WTC11 (cell line): ENCODE measurements at regions not wholly inside any gene's neighbourhood (a gene's known extent, or its start where the extent isn't known, plus 50 kb on each side); places are given as distances from the start of the nearest gene placed in this dataset.

Experiments
- ATAC-seq: fragments of 200-7000 bp; cut with Tn5 transposase; 2 replicates; pipeline ENCODE4 v1.10.0; 2021; ENCODE audit warnings: mild to moderate bottlenecking, moderate library complexity
- CTCF ChIA-PET: fragments of 300-600 bp; sonication (Branson Sonifier 250); formaldehyde crosslinking; loops from one replicate; lab custom pipeline; 2021; ENCODE audit warnings: antibody characterized with exemption; lab: Charles Lee
- POLR2A ChIA-PET: fragments of 350-600 bp; sonication (Branson Sonifier 250); formaldehyde crosslinking; loops from one replicate; lab custom pipeline; 2021; ENCODE audit warnings: antibody characterized with exemption; lab: Charles Lee
- DNase-seq: peaks from one replicate; pipeline ENCODE4 v3.0.0; 2021; ENCODE audit warnings: low spot score
- H3K27ac Mint-ChIP-seq: 2 replicates; pipeline ENCODE4 v1.8.0; 2021; ENCODE audit warnings: mixed read lengths
- H3K27me3 Mint-ChIP-seq: 2 replicates; pipeline ENCODE4 v1.8.0; 2021; ENCODE audit warnings: low read depth, mild to moderate bottlenecking, moderate library complexity, mixed read lengths
- H3K36me3 Mint-ChIP-seq: 2 replicates; pipeline ENCODE4 v1.8.0; 2021; ENCODE audit warnings: mixed read lengths
- H3K4me1 Mint-ChIP-seq: 2 replicates; pipeline ENCODE4 v1.8.0; 2022; ENCODE audit warnings: mixed read lengths
- H3K4me3 Mint-ChIP-seq: 2 replicates; pipeline ENCODE4 v1.8.0; 2021; ENCODE audit warnings: mild to moderate bottlenecking, moderate library complexity, mixed read lengths
- H3K9me3 Mint-ChIP-seq: 2 replicates; pipeline ENCODE4 v1.8.0; 2021; ENCODE audit warnings: mixed read lengths
- CREM ChIP-seq: sonication (generic); formaldehyde crosslinking; IDR thresholded peaks from 2 replicates; pipeline ENCODE4 v1.8.1; 2022; ENCODE audit warnings: mild to moderate bottlenecking, missing genetic modification reagents, moderate library complexity
- ELF4 ChIP-seq: sonication (generic); formaldehyde crosslinking; IDR thresholded peaks from 2 replicates; pipeline ENCODE4 v1.8.1; 2022; ENCODE audit warnings: low read depth, mild to moderate bottlenecking, moderate library complexity, missing genetic modification reagents
- FOXK1 ChIP-seq: sonication (generic); formaldehyde crosslinking; IDR thresholded peaks from 2 replicates; pipeline ENCODE4 v1.8.0; 2022; ENCODE audit warnings: mild to moderate bottlenecking, moderate library complexity, missing genetic modification reagents
- HMGA2 ChIP-seq: fragments of 250-450 bp; sonication (Bioruptor Pico); IDR thresholded peaks from 2 replicates; pipeline ENCODE4 v1.4.0; 2021; ENCODE audit warnings: mild to moderate bottlenecking, moderate library complexity
- IRF2 ChIP-seq: sonication (generic); formaldehyde crosslinking; IDR thresholded peaks from 2 replicates; pipeline ENCODE4 v1.8.0; 2022; ENCODE audit warnings: low read depth, missing genetic modification reagents, borderline replicate concordance
- JUN ChIP-seq: sonication (generic); formaldehyde crosslinking; IDR thresholded peaks from 2 replicates; pipeline ENCODE4 v1.8.0; 2023; ENCODE audit warnings: mild to moderate bottlenecking, missing genetic modification reagents
- NFATC4 ChIP-seq: fragments of 250-450 bp; sonication (Bioruptor Pico); IDR thresholded peaks from 2 replicates; pipeline ENCODE4 v1.9.0; 2021; ENCODE audit warnings: mild to moderate bottlenecking
- OVOL2 ChIP-seq: fragments of 250-450 bp; sonication (Bioruptor Pico); IDR thresholded peaks from 2 replicates; pipeline ENCODE4 v1.9.0; 2021; ENCODE audit warnings: mild to moderate bottlenecking, borderline replicate concordance
- SMAD4 ChIP-seq: sonication (generic); formaldehyde crosslinking; IDR thresholded peaks from 2 replicates; pipeline ENCODE4 v1.8.0; 2022; ENCODE audit warnings: mild to moderate bottlenecking, missing genetic modification reagents
- ZBTB21 ChIP-seq: sonication (generic); formaldehyde crosslinking; IDR thresholded peaks from 2 replicates; pipeline ENCODE4 v1.8.1; 2023; ENCODE audit warnings: mild to moderate bottlenecking, missing genetic modification reagents, borderline replicate concordance
- ZNF138 ChIP-seq: sonication (generic); formaldehyde crosslinking; conservative IDR thresholded peaks from 2 replicates; pipeline ENCODE4 v1.8.1; 2022; ENCODE audit warnings: mild to moderate bottlenecking, moderate library complexity, missing genetic modification reagents
- ZNF317 ChIP-seq: sonication (generic); formaldehyde crosslinking; IDR thresholded peaks from 2 replicates; pipeline ENCODE4 v1.8.1; 2023; ENCODE audit warnings: low read depth, mild to moderate bottlenecking, moderate library complexity, missing genetic modification reagents, borderline replicate concordance
- ZNF423 ChIP-seq: fragments of 250-450 bp; sonication (Bioruptor Pico); IDR thresholded peaks from 2 replicates; pipeline ENCODE4 v2.1.2; 2022; ENCODE audit warnings: mild to moderate bottlenecking, moderate library complexity
- ZNF671 ChIP-seq: fragments of 250-450 bp; sonication (Bioruptor Pico); IDR thresholded peaks from 2 replicates; pipeline ENCODE4 v1.8.0; 2021; ENCODE audit warnings: mild to moderate bottlenecking
- TF ChIP-seq, protein P1 (sequence below): sonication (generic); formaldehyde crosslinking; IDR thresholded peaks from 2 replicates; pipeline ENCODE4 v1.8.0; 2022; ENCODE audit warnings: missing genetic modification reagents
- TF ChIP-seq, protein P2 (sequence below): fragments of 200-600 bp; IDR thresholded peaks from 2 replicates; pipeline ENCODE4 v1.8.0; 2022; ENCODE audit warnings: antibody characterized with exemption
- TF ChIP-seq, protein P3 (sequence below): fragments of 250-450 bp; sonication (Bioruptor Pico); IDR thresholded peaks from 2 replicates; pipeline ENCODE4 v1.9.0; 2021; ENCODE audit warnings: mild to moderate bottlenecking
- TF ChIP-seq, protein P4 (sequence below): fragments of 250-450 bp; sonication (Bioruptor Pico); IDR thresholded peaks from 2 replicates; pipeline ENCODE4 v1.9.0; 2021; ENCODE audit warnings: mild to moderate bottlenecking, borderline replicate concordance

DNA sequence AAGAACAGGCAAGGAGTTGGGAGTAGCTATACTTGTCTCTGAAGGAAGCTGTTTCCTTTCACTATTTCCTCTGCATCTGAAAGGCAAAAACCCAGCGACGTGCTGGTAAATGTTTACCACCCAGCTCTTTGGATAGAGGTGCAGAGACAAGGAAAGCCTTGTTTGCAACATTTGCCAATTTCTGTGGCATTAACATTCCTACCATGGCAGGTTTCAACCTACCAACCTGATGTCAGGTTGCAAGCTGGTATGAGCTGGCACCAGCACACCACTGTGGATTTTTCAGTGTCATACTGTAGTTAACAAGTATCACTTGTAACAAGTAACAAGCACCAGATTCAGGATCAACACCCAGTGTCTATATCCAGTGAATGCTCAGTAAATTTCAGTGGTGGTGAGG is 294.8 kb upstream of the TMPO start:
- CTCF ChIA-PET, result no interaction called here
- H3K4me1 Mint-ChIP-seq, result peaks cover 29% of the 10 kb centered on the region
- H3K36me3 Mint-ChIP-seq, result no peaks in the 10 kb centered on the region
- no peak overlapping the region for H3K27ac Mint-ChIP-seq
- H3K9me3 Mint-ChIP-seq, result peaks cover 11% of the 10 kb centered on the region
- POLR2A ChIA-PET, result no interaction called here
- ATAC-seq, result peak; percentile 30; the same call in 1 of the 2 replicates
- no peak for DNase-seq
- no peak overlapping the region for H3K4me3 Mint-ChIP-seq
- TF ChIP-seq, protein P1, sequence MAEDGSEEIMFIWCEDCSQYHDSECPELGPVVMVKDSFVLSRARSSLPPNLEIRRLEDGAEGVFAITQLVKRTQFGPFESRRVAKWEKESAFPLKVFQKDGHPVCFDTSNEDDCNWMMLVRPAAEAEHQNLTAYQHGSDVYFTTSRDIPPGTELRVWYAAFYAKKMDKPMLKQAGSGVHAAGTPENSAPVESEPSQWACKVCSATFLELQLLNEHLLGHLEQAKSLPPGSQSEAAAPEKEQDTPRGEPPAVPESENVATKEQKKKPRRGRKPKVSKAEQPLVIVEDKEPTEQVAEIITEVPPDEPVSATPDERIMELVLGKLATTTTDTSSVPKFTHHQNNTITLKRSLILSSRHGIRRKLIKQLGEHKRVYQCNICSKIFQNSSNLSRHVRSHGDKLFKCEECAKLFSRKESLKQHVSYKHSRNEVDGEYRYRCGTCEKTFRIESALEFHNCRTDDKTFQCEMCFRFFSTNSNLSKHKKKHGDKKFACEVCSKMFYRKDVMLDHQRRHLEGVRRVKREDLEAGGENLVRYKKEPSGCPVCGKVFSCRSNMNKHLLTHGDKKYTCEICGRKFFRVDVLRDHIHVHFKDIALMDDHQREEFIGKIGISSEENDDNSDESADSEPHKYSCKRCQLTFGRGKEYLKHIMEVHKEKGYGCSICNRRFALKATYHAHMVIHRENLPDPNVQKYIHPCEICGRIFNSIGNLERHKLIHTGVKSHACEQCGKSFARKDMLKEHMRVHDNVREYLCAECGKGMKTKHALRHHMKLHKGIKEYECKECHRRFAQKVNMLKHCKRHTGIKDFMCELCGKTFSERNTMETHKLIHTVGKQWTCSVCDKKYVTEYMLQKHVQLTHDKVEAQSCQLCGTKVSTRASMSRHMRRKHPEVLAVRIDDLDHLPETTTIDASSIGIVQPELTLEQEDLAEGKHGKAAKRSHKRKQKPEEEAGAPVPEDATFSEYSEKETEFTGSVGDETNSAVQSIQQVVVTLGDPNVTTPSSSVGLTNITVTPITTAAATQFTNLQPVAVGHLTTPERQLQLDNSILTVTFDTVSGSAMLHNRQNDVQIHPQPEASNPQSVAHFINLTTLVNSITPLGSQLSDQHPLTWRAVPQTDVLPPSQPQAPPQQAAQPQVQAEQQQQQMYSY (CRISPR knock-in tag), result no peak
- no peak for TF ChIP-seq HMGA2 (CRISPR knock-in tag)
- TF ChIP-seq, protein P2, sequence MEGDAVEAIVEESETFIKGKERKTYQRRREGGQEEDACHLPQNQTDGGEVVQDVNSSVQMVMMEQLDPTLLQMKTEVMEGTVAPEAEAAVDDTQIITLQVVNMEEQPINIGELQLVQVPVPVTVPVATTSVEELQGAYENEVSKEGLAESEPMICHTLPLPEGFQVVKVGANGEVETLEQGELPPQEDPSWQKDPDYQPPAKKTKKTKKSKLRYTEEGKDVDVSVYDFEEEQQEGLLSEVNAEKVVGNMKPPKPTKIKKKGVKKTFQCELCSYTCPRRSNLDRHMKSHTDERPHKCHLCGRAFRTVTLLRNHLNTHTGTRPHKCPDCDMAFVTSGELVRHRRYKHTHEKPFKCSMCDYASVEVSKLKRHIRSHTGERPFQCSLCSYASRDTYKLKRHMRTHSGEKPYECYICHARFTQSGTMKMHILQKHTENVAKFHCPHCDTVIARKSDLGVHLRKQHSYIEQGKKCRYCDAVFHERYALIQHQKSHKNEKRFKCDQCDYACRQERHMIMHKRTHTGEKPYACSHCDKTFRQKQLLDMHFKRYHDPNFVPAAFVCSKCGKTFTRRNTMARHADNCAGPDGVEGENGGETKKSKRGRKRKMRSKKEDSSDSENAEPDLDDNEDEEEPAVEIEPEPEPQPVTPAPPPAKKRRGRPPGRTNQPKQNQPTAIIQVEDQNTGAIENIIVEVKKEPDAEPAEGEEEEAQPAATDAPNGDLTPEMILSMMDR, result no peak
- TF ChIP-seq FOXK1 (CRISPR knock-in tag), result no peak
- TF ChIP-seq, protein P3, sequence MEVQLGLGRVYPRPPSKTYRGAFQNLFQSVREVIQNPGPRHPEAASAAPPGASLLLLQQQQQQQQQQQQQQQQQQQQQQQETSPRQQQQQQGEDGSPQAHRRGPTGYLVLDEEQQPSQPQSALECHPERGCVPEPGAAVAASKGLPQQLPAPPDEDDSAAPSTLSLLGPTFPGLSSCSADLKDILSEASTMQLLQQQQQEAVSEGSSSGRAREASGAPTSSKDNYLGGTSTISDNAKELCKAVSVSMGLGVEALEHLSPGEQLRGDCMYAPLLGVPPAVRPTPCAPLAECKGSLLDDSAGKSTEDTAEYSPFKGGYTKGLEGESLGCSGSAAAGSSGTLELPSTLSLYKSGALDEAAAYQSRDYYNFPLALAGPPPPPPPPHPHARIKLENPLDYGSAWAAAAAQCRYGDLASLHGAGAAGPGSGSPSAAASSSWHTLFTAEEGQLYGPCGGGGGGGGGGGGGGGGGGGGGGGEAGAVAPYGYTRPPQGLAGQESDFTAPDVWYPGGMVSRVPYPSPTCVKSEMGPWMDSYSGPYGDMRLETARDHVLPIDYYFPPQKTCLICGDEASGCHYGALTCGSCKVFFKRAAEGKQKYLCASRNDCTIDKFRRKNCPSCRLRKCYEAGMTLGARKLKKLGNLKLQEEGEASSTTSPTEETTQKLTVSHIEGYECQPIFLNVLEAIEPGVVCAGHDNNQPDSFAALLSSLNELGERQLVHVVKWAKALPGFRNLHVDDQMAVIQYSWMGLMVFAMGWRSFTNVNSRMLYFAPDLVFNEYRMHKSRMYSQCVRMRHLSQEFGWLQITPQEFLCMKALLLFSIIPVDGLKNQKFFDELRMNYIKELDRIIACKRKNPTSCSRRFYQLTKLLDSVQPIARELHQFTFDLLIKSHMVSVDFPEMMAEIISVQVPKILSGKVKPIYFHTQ (CRISPR knock-in tag), result no peak
- TF ChIP-seq ELF4 (CRISPR knock-in tag), result no peak
- no peak for TF ChIP-seq ZNF317 (CRISPR knock-in tag)
- TF ChIP-seq NFATC4 (CRISPR knock-in tag), result no peak
- TF ChIP-seq SMAD4 (CRISPR knock-in tag), result no peak
- no peak for TF ChIP-seq IRF2 (CRISPR knock-in tag)
- TF ChIP-seq, all 79 proteins: peak for 0
- H3K27me3 Mint-ChIP-seq, result no peaks in the 10 kb centered on the region; the same call in 1 of the 2 replicates

DNA sequence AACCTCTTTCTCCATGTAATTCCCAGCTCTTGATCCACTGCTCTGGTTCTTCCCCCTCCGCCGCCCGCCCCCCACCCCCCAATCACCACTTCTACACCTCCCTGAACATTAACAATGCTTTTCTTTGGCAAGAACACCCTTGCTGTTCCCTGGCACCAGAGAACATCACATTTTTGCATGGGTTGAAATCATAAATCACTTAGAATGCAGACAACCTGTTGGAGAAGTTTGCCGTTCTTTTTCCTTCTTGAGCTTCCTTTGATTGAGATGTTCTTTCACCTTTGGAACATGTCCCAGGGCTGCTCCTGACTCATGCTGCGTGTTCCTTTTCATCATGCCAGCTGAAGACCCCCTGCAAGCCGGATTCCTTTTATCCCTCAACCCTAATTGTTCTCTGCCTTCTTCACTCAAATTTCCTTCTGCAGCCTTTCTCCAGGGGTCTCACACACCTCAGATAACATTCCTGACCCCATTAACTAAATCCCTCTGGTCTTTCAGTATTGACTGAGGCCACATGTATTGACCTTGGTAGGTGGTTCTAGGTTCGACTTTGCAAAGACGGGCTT is 294.1 kb upstream of the TMPO start:
- no peak for DNase-seq
- Mint-ChIP-seq H3K27ac (no peak overlapping the region), H3K27me3 (no peaks in the 10 kb centered on the region), H3K9me3 (peaks cover 4% of the 10 kb centered on the region), H3K36me3 (no peaks in the 10 kb centered on the region), H3K4me1 (peaks cover 29% of the 10 kb centered on the region), H3K4me3 (no peak overlapping the region)
- POLR2A ChIA-PET, result no interaction called here
- CTCF ChIA-PET, result no interaction called here
- ATAC-seq, result no peak
- TF ChIP-seq, protein P3 (CRISPR knock-in tag), result no peak
- TF ChIP-seq JUN (CRISPR knock-in tag) (no peak), ZNF671 (CRISPR knock-in tag) (no peak), ZBTB21 (CRISPR knock-in tag) (no peak), CREM (CRISPR knock-in tag) (no peak), ZNF423 (no peak), ZNF138 (no peak), OVOL2 (CRISPR knock-in tag) (no peak)
- TF ChIP-seq, protein P4, sequence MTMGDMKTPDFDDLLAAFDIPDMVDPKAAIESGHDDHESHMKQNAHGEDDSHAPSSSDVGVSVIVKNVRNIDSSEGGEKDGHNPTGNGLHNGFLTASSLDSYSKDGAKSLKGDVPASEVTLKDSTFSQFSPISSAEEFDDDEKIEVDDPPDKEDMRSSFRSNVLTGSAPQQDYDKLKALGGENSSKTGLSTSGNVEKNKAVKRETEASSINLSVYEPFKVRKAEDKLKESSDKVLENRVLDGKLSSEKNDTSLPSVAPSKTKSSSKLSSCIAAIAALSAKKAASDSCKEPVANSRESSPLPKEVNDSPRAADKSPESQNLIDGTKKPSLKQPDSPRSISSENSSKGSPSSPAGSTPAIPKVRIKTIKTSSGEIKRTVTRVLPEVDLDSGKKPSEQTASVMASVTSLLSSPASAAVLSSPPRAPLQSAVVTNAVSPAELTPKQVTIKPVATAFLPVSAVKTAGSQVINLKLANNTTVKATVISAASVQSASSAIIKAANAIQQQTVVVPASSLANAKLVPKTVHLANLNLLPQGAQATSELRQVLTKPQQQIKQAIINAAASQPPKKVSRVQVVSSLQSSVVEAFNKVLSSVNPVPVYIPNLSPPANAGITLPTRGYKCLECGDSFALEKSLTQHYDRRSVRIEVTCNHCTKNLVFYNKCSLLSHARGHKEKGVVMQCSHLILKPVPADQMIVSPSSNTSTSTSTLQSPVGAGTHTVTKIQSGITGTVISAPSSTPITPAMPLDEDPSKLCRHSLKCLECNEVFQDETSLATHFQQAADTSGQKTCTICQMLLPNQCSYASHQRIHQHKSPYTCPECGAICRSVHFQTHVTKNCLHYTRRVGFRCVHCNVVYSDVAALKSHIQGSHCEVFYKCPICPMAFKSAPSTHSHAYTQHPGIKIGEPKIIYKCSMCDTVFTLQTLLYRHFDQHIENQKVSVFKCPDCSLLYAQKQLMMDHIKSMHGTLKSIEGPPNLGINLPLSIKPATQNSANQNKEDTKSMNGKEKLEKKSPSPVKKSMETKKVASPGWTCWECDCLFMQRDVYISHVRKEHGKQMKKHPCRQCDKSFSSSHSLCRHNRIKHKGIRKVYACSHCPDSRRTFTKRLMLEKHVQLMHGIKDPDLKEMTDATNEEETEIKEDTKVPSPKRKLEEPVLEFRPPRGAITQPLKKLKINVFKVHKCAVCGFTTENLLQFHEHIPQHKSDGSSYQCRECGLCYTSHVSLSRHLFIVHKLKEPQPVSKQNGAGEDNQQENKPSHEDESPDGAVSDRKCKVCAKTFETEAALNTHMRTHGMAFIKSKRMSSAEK (CRISPR knock-in tag), result no peak
